Endothelial cell of umbilical vein (primary cell): ENCODE measurements at regions not wholly inside any gene's neighbourhood (a gene's known extent, or its start where the extent isn't known, plus 50 kb on each side); places are given as distances from the start of the nearest gene placed in this dataset.

Source experiments
- BruUV-seq: library from RNA; stranded (reverse); fragments of 400-500 nt; replicated peaks from 2 replicates; lab custom pipeline; 2021; lab: Mats Ljungman, UMichigan
- CTCF ChIA-PET: fragments of 300-600, 350-600 bp; sonication (Branson Sonifier 250); formaldehyde crosslinking; loops from one replicate; lab custom pipeline; 2021; ENCODE audit warnings: antibody characterized with exemption, inconsistent platforms; lab: Charles Lee
- POLR2A ChIA-PET: fragments of 300-600, 350-600 bp; sonication (Branson Sonifier 250); formaldehyde crosslinking; loops from one replicate; lab custom pipeline; 2021; ENCODE audit warnings: antibody characterized with exemption, inconsistent platforms; lab: Charles Lee
- DNase-seq: peaks from one replicate; pipeline ENCODE4 v3.0.0-alpha.2; 2011; ENCODE audit warnings: low read depth, low spot score
- FAIRE-seq: peaks from 2 replicates; lab custom pipeline; 2011; peaks lifted over from hg19 to GRCh38; lab: Jason Lieb, UNC
- H2AFZ ChIP-seq: 2 replicates; pipeline ENCODE4 v1.6.0; 2012; ENCODE audit warnings: low read depth, low read length, control low read depth, inconsistent platforms
- H3K27ac ChIP-seq: 2 replicates; pipeline ENCODE4 v1.5.1; 2011; ENCODE audit warnings: low read depth, mild to moderate bottlenecking, control low read depth, low read length, moderate library complexity; ENCODE audit not compliant: insufficient read depth
- H3K27me3 ChIP-seq, 2 experiments: 2 replicates each; pipeline versions ENCODE4 v1.6.0 to v1.6.1; 2011; ENCODE audit warnings: low read length in 2 of 2, mixed read lengths in 1 of 2; ENCODE audit not compliant: control insufficient read depth in 2 of 2, insufficient read depth in 2 of 2
- H3K36me3 ChIP-seq, 2 experiments: 2 replicates in 1 of 2; 3 replicates in 1 of 2; pipeline ENCODE4 v1.5.1; 2011; ENCODE audit warnings: low read length in 2 of 2, mild to moderate bottlenecking in 1 of 2, moderate library complexity in 1 of 2; ENCODE audit not compliant: control insufficient read depth in 2 of 2, insufficient read depth in 2 of 2; ENCODE audit errors: extremely low read depth in 1 of 2
- H3K4me1 ChIP-seq: 3 replicates; pipeline ENCODE4 v1.5.1; 2011; ENCODE audit warnings: mild to moderate bottlenecking, low read length; ENCODE audit not compliant: control insufficient read depth, insufficient read depth; ENCODE audit errors: extremely low read depth
- H3K4me2 ChIP-seq: 2 replicates; pipeline ENCODE4 v1.6.1; 2011; ENCODE audit warnings: low read length, control low read depth, mixed read lengths; ENCODE audit not compliant: insufficient read depth
- H3K4me3 ChIP-seq, 3 experiments: fragments of 200-600 bp in 1 of 3; sonication (generic), shearing (Covaris generic) in 1 of 3; replicated peaks in 1 of 3; 2 replicates each; pipeline ENCODE4 v1.5.1; 2011 to 2016; ENCODE audit warnings: control low read depth in 3 of 3, low read length in 3 of 3, mild to moderate bottlenecking in 2 of 3, inconsistent platforms in 1 of 3, low read depth in 1 of 3, moderate library complexity in 1 of 3; ENCODE audit not compliant: insufficient read depth in 1 of 3
- H3K79me2 ChIP-seq: 2 replicates; pipeline ENCODE4 v1.6.0; 2012; ENCODE audit warnings: low read length, inconsistent platforms; ENCODE audit not compliant: control insufficient read depth, insufficient read depth
- H3K9ac ChIP-seq: replicated peaks from 2 replicates; pipeline ENCODE3; 2011; ENCODE audit warnings: low read length, control low read depth; ENCODE audit not compliant: insufficient read depth; ENCODE audit errors: extremely low read depth
- H3K9me1 ChIP-seq: replicated peaks from 3 replicates; pipeline ENCODE4 v1.6.0; 2011; ENCODE audit warnings: mild to moderate bottlenecking, low read length; ENCODE audit not compliant: control insufficient read depth, insufficient read depth; ENCODE audit errors: extremely low read depth
- H3K9me3 ChIP-seq: replicated peaks from 2 replicates; pipeline ENCODE4 v1.5.1; 2012; ENCODE audit warnings: low read length, inconsistent platforms; ENCODE audit not compliant: control insufficient read depth, insufficient read depth
- H4K20me1 ChIP-seq: replicated peaks from 2 replicates; pipeline ENCODE3; 2011; ENCODE audit warnings: mild to moderate bottlenecking, low read length; ENCODE audit not compliant: control insufficient read depth, insufficient read depth; ENCODE audit errors: extremely low read depth
- EZH2 ChIP-seq: IDR thresholded peaks from 2 replicates; pipeline ENCODE4 v1.6.1; 2012; ENCODE audit warnings: borderline replicate concordance, low read depth, mild to moderate bottlenecking, moderate library complexity, low read length, inconsistent platforms; ENCODE audit not compliant: severe bottlenecking
- FOS ChIP-seq: IDR thresholded peaks from 2 replicates; pipeline ENCODE4 v1.6.1; 2011; ENCODE audit warnings: mild to moderate bottlenecking, low read length, moderate library complexity, borderline replicate concordance; ENCODE audit not compliant: insufficient read depth
- GATA2 ChIP-seq: IDR thresholded peaks from 2 replicates; pipeline ENCODE4 v1.7.0; 2011; ENCODE audit warnings: low read depth, mild to moderate bottlenecking, moderate library complexity, mixed read lengths, low read length; ENCODE audit not compliant: insufficient read length, insufficient read depth
- JUN ChIP-seq: IDR thresholded peaks from 2 replicates; pipeline ENCODE4 v1.6.1; 2011; ENCODE audit warnings: borderline replicate concordance, low read depth; ENCODE audit not compliant: insufficient read length, insufficient read depth
- MYC ChIP-seq: IDR thresholded peaks from one replicate; pipeline ENCODE4 v1.6.1; 2011; ENCODE audit warnings: mild to moderate bottlenecking, low read depth, low read length
- POLR2A ChIP-seq: IDR thresholded peaks from 2 replicates; pipeline ENCODE4 v1.6.1; 2012; ENCODE audit warnings: low read depth, mild to moderate bottlenecking, control low read depth, low read length
- POLR2AphosphoS5 ChIP-seq: IDR thresholded peaks from 2 replicates; pipeline ENCODE4 v1.6.1; 2012; ENCODE audit warnings: low read depth, mild to moderate bottlenecking, control low read depth, low read length, moderate library complexity; ENCODE audit not compliant: insufficient read depth
- dilution Hi-C: fragments of 300-500 bp; cut with MboI; formaldehyde crosslinking; loops from one replicate; pipeline ENCODE4 v1.15.0; 2019; ENCODE audit warnings: low sequenced_read_pairs; ENCODE audit not compliant: extremely low pct_ligation_motif_present
- intact Hi-C: fragments of 100-400 bp; cut with micrococcal nuclease; formaldehyde crosslinking; loops from one replicate; pipeline ENCODE4 v1.10.0; 2022
- TF ChIP-seq, protein P1 (sequence below): IDR thresholded peaks from 2 replicates; pipeline ENCODE4 v1.6.1; 2011; ENCODE audit not compliant: insufficient read depth, insufficient read length
- TF ChIP-seq, protein P2 (sequence below), 2 donors: IDR thresholded peaks; 1 replicate in 1 of 2; 2 replicates in 1 of 2; pipeline ENCODE4 v1.5.1; 2011; ENCODE audit warnings: low read length in 2 of 2, mild to moderate bottlenecking in 2 of 2, moderate library complexity in 2 of 2, control low read depth in 1 of 2, inconsistent platforms in 1 of 2, low read depth in 1 of 2; ENCODE audit not compliant: insufficient read depth in 1 of 2; ENCODE audit errors: extremely low read depth in 1 of 2

DNA sequence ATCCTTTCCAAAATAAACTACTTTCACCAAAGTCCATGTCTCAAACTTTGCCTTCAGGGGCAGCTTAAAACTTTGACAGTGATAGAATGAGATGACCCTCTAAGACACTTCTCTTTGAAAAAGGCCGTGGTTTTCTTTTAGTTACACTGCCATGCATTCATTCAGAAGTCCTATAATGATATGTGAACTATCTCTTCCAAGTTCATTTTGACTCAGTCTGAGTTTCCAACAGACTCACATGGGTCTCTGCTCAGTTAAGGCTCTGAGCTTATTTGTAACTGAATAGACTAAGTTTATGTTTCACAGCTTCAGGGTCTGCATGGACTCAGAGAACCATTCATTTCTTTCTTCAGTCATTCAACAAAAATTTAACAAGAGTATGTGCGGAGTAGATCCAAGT lies 208.9 kb upstream of the PRSS1 start:
- Histone ChIP-seq H3K9me3 (no peaks in the 10 kb centered on the region), H3K9me1 (no peaks in the 10 kb centered on the region), H3K27ac (peak overlapping the region; percentile 34), H3K4me3 (no peak overlapping the region), H3K4me1 (peaks cover 38% of the 10 kb centered on the region), H3K36me3 (no peaks in the 10 kb centered on the region), H3K27me3 (no peaks in the 10 kb centered on the region), H3K4me2 (peak overlapping the region; percentile 39), H2AFZ (no peak overlapping the region), H3K9ac (no peak overlapping the region), H3K79me2 (no peaks in the 10 kb centered on the region), H4K20me1 (no peaks in the 10 kb centered on the region)
- DNase-seq = no peak
- ChIA-PET CTCF (interaction anchor here (1.5 to 5.0 kb wide), 4 partner anchors 18 to 47 kb away, joined by 4 to 23 read pairs (median 7); no protein-coding TSS in a partner anchor), POLR2A (no interaction called here)
- no peak for FAIRE-seq
- TF ChIP-seq GATA2 = no peak
- no peak for TF ChIP-seq FOS
- TF ChIP-seq POLR2A = no peak
- no peak for TF ChIP-seq POLR2AphosphoS5
- intact Hi-C loops (loop anchor here (1.0 kb wide), 2 partner anchors 16 to 28 kb away; no protein-coding TSS in a partner anchor), dilution Hi-C loops (no loop called here)
- BruUV-seq = no TSS peak

DNA sequence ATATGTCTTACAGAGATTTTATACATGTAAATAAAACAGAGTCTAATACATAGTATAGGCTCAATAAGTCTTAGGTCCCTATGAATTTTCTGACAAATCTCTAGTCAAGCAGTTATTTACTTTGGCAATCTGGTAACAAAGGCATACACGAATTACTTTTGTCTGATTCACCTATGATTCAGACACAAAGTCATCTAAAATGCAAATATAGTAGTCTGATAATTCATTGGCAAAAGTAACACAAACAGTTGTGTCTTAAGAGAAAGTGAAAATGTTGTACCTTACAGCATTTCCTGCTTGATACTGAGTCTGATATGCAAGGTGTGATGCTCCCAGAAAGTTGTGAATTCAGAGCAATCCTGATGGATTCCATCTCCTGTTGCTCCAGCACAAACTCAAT lies 209.4 kb upstream of the PRSS1 start:
- Histone ChIP-seq H3K36me3 (no peaks in the 10 kb centered on the region), H3K27ac (peak overlapping the region; percentile 52), H3K9ac (no peak overlapping the region), H2AFZ (peak overlapping the region; percentile 32), H3K27me3 (no peaks in the 10 kb centered on the region), H3K79me2 (no peaks in the 10 kb centered on the region), H4K20me1 (no peaks in the 10 kb centered on the region), H3K4me2 (peak overlapping the region; percentile 39), H3K4me1 (peaks cover 41% of the 10 kb centered on the region), H3K9me3 (no peaks in the 10 kb centered on the region), H3K9me1 (no peaks in the 10 kb centered on the region), H3K4me3 (no peak overlapping the region)
- dilution Hi-C loops = no loop called here
- ChIA-PET CTCF (interaction anchor here (1.5 to 5.0 kb wide), 4 partner anchors 18 to 48 kb away, joined by 4 to 26 read pairs (median 16); no protein-coding TSS in a partner anchor), POLR2A (no interaction called here)
- intact Hi-C loops = loop anchor here (1.0 to 5.0 kb wide), 4 partner anchors 16 to 312 kb away; no protein-coding TSS in a partner anchor
- DNase-seq = peak; percentile 72
- FAIRE-seq = no peak
- no TSS peak for BruUV-seq
- TF ChIP-seq FOS = peak; percentile 92
- TF ChIP-seq POLR2AphosphoS5 = peak; percentile 70
- no peak for TF ChIP-seq EZH2
- TF ChIP-seq, protein P1, sequence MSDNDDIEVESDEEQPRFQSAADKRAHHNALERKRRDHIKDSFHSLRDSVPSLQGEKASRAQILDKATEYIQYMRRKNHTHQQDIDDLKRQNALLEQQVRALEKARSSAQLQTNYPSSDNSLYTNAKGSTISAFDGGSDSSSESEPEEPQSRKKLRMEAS = no peak
- peak; percentile 89 for TF ChIP-seq GATA2
- TF ChIP-seq JUN = peak; percentile 83
- TF ChIP-seq POLR2A = peak; percentile 41
- TF ChIP-seq, protein P2, sequence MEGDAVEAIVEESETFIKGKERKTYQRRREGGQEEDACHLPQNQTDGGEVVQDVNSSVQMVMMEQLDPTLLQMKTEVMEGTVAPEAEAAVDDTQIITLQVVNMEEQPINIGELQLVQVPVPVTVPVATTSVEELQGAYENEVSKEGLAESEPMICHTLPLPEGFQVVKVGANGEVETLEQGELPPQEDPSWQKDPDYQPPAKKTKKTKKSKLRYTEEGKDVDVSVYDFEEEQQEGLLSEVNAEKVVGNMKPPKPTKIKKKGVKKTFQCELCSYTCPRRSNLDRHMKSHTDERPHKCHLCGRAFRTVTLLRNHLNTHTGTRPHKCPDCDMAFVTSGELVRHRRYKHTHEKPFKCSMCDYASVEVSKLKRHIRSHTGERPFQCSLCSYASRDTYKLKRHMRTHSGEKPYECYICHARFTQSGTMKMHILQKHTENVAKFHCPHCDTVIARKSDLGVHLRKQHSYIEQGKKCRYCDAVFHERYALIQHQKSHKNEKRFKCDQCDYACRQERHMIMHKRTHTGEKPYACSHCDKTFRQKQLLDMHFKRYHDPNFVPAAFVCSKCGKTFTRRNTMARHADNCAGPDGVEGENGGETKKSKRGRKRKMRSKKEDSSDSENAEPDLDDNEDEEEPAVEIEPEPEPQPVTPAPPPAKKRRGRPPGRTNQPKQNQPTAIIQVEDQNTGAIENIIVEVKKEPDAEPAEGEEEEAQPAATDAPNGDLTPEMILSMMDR (IDR thresholded peaks at IDR 0.05; ENCODE audit: extremely low read depth in 1 of 2, insufficient read depth in 1 of 2, low read depth in 1 of 2, low read length in 2 of 2) = no peak
- TF ChIP-seq MYC = no peak
